Epidermal melanocyte (primary cell): ENCODE measurements at regions not wholly inside any gene's neighbourhood (a gene's known extent, or its start where the extent isn't known, plus 50 kb on each side); places are given as distances from the start of the nearest gene placed in this dataset.
"Not testable (repeated sequence)": the region's sequence is repeated elsewhere in the genome, so short reads cannot be mapped to it uniquely, and the experiment has no call there.

Experiments
- DNase-seq: peaks from one replicate; pipeline ENCODE4 v3.0.0; 2011; ENCODE audit warnings: low spot score; ENCODE audit not compliant: insufficient read length

DNA sequence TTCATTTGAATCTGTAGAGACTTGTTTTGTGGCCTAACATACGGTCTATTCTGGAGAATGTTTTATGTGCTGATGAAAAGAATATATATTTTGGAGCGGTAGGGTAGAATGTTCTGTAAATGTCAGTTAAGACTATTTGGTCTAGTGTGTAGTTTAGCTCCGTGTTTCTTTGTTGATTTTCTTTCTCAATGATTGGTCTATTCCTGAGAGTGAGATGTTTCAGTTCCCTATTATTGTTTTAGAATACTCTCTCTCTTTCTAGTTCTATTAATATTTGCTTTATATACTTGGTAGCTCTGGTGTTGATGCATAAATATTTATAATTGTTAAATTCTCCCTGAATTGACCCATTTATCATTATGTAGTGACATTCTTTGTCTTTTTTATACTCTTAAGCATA is 236.5 kb downstream of the GLUD2 start:
- DNase-seq: no peak

DNA sequence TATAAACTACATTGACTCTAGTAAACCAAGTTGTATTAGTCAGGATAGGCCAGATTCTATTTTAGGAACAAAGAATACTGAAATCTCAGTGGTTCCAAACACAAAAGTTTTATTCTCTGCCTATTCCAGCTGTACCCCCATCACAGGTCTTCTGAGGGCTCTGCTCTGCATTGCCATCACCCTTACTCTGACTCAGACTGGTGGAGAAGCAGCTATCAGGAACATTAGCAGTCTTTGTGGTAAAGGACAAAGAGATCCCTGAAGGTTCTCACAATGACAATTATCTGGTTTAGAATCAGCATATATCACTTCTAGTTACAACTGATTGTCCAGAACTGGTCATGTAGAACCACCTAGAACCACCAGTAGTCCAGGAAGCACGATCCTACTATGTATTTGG is 251.1 kb downstream of the GLUD2 start:
- no peak for DNase-seq

DNA sequence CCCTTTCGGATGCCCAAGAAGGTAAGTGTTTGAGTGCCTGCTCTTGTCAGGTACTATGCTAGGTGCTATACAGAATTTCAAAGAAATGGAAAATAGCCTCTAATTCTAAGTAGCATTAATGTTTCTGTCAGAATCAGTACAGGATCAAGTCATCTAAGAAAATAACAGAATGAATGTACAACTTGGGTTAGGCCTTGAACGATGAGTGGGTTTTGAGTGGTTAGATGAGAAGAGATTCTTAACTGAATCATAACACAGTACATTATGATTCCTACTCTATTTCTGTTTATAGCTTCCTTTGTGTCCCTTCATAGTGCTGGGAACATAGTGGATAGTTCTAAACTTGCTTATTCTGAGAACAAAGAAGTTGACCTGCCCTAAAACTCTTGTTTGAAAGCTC is 253.9 kb downstream of the GLUD2 start:
- DNase-seq: no peak

DNA sequence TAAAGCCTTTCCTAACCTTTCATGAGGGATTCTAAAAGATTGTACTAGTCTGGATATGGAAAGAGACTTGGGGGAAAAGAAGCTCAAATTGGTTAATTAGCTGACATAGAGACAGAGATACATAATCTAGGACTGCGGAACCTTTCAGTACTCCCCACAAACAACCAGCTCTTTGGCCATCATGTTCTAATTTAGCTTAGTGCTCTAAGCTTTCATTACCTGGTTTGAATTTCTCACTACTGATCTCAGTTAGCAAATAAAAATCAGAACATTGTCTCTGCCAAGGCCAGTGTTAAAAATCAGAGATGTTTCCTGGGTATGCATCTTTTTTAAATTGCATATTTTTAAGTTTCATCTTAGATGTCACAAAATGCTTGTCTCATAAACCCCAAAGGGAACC is 254.4 kb downstream of the GLUD2 start:
- DNase-seq: no peak

DNA sequence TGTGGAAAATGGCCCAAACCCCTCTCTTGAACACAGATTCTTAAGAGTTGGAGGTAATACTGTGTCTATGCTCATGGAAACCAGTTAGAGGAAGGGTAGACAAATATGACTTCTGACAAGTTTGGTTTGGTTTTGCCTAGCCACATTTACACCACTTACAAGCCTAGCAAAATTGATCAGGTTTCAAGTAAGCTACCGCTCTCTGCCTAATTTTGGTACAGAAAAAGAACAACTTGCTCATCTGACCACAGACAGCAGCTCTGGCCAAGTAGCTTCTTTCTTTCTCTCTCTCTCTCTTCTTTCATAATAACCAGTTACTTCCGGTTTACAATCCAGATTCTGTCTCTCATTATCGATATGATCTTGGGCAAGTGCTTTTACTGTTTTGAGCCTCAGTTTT is 260.0 kb downstream of the GLUD2 start:
- DNase-seq: no peak

DNA sequence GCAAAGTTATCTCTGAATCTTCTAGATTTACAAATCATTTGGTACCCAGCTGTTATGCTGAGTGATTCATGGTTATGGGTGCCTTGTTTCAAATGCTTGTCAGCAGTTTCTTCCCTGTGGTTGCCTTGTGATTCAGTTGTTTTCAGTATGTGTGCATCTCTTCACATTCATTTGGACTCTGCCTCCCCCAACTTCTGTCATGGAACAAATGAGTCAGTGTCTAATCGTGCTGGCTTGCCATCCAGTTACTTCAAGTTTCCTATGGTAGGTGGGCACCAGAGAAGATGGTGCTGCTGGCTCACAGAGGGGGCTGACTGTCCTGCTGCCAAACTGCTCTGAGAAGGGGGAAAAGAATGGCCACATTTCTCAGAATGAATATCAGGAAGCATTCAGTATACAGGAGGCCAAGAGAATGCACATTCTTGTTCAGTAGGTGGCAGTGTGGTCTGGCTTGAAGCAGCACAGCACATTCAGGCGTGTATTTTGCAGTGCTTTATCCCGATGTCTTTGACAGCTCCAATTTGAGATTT is 260.9 kb downstream of the GLUD2 start:
- peak; percentile 18 for DNase-seq

DNA sequence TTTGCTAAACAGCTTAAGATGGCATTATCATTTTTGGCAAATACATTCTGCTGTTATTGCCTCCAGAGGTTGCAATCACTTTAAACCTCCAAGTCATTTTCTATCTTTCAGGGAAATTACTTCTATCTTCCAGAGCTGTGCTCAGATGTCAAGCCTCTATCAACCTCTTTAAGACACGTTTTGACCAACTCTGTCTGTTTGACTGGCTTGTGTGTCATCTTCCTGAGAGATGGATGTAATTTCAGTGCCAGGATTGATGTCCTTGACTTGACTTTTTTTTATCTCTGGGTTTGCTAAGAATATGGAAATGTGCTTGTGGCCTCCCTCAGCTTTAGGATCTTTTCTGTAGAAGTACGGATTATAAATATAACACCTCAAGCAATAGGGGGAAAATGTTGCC is 263.4 kb downstream of the GLUD2 start:
- no peak for DNase-seq

DNA sequence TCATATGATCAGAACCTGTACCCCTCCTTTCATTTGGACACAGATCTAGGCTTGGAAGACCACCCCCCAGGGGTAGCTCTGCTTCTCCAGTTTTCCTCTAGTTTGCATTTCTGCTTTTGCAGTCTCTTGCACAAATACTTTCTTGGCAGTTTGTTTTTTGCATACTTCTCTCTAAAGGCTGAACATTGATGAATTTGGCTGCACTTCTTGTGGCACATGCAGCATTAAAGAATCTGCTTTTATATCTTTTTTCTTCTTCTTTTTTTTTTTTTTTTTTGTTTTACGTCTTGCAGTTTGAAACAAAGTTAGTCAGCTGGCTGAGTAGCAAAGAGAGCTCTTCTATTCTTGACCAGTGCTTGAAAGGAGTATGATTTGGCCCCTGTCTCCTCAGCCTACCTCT is 273.0 kb downstream of the GLUD2 start:
- DNase-seq: no peak

DNA sequence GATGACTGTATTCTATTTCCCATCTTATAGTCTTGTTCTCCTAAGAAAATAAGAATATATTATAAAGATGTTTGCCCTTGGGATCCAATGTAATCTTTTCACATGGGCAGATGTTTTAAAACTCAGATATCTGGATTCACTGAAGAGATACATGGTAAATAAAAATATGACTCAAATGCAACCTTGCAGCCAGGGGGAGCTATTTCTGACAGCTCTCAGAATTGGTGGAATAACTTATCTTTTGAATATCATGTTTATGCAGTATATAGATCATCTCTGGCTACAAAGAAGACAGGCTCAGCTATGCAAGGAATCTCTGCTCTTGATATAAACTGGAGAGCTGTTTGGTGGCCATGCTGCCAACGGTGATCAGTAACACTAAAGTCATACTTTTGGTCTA is 274.7 kb downstream of the GLUD2 start:
- no peak for DNase-seq

DNA sequence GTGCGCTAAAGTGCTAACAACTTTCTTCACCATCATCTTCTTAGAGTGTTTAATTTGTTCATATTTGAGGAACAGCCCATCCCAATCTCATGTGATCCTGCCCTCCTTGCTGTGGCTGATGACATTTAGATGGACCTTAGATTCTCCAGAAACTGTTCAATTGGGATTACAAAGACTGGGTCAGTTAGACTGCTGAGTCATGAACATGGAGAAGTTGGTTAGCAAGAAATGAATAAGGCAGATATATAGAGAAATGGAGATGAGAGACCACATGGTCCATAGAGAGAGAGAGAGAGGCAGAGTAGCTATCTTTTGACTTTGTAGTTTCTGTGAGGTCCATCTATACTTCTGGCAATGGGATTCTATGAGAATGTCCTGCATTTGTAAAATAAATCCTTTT is 275.9 kb downstream of the GLUD2 start:
- no peak for DNase-seq

DNA sequence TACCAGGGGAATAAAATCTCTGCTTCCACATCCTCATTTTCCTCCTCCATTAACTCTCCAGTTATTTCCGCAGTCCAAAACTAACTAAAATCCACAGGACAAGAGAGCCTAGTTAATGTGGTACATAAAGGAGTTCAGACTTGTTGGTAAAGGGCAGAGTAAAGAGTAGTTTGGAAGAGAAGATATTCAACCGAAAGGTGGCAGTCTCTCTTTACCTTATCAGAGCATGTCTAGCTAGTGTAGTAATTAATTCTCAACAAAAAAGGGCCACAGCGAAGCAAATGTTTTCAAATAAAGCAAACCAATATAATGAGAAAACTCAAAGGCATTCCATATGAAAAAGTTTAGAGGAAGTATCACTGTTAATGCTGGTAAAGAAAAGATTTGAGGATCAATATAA is 286.5 kb downstream of the GLUD2 start:
- no peak for DNase-seq

DNA sequence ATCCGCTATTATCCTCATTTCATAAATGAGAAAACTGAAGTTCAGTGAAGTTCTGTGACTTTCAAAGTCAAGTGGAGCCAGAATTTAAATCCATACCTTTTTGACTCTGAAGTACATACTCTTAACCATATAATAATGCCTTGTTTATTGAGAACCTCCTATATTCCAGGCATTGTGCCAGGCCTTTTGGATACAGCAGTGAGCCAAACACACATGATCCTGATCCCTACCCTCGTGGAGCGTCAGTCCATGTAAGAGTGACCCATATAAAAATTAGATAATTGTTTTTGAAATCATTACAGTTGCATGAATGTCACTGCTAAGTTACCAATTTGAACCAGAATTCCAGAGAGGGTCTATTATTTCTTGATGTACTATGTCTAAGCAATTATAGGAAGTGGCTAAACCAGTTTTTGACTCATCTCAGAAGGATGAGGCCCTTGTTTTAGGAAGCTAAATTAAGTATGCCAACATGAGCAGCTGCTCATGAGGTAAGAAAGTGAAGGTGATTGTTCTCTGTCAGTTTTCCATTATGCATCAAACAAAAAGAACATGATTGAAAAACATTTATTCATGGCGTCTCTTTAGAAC is 289.5 kb downstream of the GLUD2 start:
- no peak for DNase-seq

DNA sequence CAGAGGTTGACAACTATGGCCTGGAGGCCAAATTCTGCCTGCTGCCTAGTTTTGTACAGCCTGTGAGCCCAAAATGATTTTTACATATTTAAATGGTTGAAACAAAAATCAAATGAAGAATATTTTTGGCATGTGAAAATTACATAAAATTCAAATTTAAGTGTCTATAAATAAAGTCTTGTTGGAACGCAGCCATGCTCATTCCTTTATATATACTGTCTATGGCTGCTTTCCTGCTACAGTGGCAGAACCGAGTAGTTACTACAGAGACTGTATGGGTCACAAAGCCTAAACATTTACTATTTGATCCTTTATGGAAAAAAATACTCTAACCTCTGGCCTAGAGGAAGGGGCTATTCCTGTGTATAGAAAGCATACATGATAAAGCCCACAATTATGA is 290.4 kb downstream of the GLUD2 start:
- no peak for DNase-seq

DNA sequence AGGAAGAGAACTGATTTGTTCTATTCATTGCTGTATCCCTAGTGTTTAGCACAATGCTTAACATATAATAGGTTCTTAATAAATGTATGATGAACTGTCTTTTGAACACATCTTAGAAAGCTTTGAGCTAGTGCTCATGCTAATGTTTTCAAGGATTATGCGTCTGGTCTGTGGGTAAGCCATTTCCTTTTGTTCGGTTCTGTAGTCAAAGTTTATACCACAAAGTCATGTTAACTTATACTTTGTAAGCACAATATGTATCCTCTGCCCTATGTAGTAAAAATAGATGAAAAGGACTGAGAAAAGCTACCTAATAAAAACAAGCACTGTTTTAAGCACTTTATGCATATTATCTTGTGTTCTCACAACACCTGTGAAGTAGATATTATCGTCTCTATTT is 301.9 kb downstream of the GLUD2 start:
- no peak for DNase-seq

DNA sequence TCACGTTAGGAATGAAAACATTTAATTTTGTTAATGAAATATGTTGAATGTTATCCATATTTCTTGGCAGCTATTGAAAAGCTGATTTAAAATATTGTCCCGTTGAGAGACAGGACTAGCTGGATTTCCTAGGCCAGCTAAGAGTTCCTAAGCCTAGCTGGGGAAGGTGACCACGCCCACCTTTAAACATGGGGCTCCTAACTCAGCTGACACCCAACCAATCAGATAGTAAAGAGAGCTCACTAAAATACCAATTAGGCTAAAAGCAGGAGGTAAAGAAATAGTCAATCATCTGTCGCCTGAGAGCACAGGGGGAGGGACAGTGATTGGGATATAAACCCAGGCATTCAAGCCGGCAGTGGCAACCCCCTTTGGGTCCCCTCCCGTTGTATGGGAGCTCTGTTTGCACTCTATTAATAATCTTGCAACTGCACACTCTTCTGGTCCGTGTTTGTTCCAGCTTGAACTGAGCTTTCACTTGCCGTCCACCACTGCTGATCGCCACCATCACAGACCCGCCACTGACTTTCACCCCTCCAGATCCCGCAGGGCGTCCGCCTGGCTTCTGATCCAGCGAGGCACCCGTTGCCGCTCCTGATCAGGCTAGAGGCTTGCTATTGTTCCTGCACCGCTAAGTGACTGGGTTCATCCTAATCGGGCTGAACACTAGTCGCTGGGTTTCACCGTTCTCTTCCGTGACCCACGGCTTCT is 308.9 kb downstream of the GLUD2 start:
- no peak for DNase-seq

DNA sequence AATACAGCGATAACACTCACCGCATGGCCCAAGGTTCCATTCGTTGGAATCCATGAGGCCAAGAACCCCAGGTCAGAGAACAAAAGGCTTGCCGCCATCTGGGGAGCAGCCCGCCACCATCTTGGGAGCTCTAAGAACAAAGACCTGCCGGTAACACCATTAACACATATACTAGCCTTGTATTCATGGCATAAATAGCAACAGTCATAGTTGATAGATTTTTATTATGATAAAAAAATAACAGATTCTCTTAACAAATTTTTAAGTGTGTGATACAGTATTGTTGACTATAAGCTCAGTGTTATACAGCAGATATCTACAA is 309.4 kb downstream of the GLUD2 start:
- no peak for DNase-seq

DNA sequence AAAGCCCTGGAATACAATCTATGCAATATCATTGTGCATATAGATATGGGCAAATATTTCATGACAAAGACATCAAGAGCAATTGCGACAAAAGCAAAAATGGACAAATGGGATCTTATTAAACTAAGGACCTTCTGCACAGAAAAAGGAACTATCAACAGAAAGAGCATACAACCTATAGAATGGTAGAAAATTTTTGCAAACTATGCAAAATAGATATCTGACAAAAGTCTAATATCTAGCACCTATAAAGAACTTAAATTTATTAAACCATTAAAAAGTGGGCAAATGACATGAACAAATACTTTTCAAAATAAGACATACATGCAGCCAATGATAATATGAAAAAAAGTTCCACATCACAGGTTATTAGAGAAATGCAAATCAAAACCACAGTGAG is 312.9 kb downstream of the GLUD2 start:
- no peak for DNase-seq

DNA sequence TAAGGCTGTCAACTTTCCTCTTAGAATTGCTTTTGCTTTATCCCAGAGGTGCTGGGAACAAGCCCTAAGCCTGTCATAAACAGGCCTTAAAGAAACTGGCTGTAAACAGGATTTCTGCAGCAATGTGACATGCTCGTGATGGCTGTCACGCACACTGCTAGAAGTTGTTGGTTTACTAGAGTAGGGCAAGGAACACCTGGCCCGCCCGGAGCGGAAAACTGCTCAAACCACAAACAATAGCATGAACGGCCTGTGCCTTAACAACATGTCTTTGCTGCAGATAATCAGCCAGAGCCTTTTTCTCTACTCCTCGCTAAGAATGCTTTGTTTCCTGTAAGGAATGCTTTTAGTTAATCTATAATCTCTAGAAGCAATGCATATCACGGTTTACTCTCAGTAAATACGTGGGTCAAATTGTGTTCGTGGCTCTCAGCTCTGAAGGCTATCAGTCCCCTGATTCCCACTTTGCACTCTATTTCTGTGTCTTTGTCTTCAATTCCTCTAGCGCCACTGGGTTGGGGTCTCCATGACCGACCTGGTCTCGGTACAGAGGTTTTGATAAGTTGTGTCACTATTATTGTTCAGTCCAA is 318.3 kb downstream of the GLUD2 start:
- DNase-seq: no peak

DNA sequence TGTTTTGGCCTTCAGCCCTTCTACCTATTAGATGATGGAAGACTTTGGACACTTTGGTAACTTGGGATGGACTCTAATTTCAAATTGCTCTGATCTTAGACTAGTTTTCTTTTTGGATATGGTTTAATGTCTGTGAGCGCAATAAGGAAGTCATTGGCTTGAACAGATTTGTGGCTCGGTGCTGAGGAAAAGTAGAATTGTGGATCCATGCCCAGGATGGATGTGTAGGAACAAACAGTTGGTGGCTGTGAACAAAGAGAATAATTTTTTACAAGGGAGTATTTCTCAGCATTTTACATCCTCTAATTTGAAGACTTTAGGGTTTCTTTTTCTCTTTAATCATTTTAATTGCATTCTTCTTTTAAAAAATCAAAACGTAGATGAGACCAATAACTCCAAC is 327.1 kb downstream of the GLUD2 start:
- DNase-seq: no peak

DNA sequence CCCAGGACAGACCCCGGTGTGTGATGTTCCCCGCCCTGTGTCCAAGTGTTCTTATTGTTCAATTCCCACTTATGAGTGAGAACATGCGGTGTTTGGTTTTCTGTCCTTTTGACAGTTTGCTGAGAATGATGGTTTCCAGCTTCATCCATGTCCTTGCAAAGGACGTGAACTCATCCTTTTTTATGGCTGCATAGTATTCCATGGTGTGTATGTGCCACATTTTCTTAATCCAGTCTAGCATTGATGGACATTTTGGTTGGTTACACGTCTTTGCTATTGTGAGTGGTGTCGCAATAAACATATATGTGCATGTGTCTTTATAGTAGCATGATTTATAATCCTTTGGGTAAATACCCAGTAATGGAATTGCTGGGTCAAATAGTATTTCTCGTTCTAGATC is 334.5 kb downstream of the GLUD2 start:
- DNase-seq: not testable (repeated sequence)

DNA sequence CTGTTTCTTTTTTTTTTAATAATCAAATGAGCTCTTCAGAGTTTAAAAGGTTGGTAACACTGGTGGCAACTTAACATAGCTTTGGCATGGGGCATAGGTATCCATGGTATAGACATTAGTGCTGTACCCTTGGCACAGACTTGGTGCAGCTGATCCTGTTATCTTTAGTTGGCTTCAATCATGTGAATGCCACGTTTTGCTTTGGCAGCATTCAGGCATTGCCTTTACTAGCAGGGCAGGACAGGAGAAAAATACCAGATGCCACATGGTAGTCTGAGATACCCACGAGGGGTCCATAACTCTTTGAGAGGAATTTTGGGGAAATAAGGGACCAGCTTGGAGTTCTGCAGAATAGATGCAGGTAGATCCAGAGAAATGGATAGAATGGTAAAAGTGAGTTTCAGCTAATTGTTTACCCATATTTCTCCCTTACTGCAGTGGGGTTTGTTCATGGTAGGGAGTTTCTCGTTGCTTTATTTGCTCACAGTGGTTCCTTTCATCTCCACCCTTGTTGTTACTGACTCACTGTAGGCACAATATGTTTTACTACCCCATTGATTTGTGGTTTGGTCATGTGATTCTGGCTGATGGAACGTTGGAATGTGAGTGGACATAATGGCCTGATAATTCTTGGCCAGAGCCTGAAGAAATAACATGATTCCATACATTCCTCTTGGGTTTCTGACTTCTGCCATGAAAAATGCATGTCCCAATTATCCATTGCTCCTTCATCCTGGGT is 342.7 kb downstream of the GLUD2 start:
- DNase-seq: no peak

DNA sequence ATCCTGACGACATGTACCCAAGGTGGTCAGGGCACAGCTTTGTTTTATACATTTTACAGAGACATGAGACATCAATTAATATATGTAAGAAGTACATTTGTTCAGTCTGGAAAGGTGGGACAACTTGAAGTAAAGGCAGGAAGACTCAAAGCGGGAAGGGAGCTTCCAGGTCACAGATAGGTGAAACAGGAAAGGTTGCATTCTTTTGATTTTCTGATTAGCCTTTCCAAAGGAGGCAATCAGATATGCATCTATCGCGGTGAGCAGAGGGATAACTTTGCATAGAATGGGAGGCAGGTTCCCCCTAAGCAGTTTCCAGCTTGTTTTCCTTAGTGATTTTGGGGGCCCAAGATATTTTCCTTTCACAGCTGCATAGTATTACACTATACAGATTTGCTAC is 358.4 kb downstream of the GLUD2 start:
- DNase-seq: no peak
